Fibroblast of skin of left quadriceps (primary cell): ENCODE measurements at regions not wholly inside any gene's neighbourhood (a gene's known extent, or its start where the extent isn't known, plus 50 kb on each side); places are given as distances from the start of the nearest gene placed in this dataset.
"Not testable (repeated sequence)": the region's sequence is repeated elsewhere in the genome, so short reads cannot be mapped to it uniquely, and the experiment has no call there.

Experiments
- DNase-seq, 2 experiments: peaks; one replicate each; pipeline ENCODE4 v3.0.0-alpha.2; 2013; ENCODE audit warnings: low read depth in 2 of 2

DNA sequence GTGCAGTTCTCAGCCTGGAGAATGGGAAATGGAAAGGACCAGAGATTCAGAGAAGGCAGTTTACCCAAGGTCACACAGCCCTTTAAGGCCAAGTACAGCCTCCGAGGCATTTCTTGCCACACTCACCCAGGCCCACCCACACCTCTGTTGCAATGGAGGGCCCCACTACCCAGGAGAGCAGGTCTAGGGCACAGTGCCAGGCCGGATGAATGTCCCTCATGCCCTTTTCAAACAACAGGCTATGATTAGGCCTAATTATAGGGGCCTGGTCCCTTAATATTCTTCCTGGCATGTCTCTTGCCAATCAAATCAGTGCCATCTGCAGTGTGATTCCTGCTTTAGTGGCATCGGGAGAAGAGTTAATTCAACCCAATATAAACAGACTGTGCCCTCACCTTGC is 195.3 kb downstream of the KLRB1 start:
- DNase-seq: not testable (repeated sequence)

- DNase-seq: not testable (repeated sequence)
These were observed 196.0 kb downstream of the KLRB1 start for GRCh38 chr12:9411616-9412268.

DNA sequence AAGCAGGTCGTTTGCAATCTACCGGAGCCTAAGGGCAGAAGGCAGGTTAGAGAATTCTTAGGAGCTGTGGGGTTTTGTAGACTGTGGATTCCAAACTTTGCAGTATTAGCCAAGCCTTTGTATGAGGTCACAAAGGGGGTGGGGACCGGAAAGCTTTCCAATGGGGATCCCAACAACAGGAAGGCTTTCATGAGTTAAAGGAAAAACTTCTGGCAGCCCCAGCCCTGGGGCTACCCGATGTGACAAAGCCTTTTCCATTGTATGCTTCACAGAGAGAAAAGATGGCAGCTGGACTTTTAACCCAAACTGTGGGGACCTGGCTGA is 199.2 kb upstream of the PZP start:
- DNase-seq: not testable (repeated sequence)

DNA sequence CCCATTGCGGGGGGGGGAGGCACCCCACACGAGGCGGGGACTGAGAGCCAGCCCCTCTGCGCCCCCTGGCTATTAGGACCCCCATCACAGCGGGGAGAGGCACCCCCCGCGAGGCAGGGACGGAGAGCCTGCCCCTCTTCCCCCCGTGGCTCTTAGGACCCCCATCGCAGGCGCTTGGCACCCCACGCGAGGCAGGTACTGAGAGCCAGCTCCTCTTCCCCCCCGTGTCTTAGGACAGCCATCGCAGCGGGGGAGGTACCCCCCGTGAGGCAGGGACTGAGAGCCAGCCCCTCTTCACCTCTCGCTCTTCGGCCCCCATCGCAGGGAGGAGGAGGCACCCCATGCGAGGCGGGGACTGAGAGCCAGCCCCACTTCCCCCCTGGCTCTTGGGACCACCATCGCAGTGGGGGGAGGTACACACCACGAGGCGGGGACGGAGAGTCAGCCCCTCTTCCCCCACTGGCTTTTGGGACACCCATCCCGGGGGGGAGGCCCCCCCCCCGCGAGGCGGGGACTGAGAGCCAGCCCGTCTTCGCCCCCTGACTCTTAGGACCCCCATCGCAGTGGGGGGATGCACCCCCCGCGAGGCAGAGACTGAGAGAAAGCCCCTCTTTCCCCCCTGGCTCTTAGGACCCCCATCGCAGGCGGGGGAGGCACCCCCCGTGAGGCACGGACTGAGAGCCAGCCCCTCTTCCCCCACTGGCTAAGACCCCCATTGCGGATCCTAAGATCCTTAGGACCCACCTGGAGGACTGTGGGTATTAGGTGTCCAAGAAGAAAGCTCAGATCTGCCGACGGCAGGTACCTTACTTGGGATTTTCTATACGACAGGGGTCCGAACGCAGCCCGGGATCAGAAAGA is 198.6 kb upstream of the PZP start:
- no peak for DNase-seq

- no peak for DNase-seq
These were observed 197.8 kb upstream of the PZP start for GRCh38 chr12:9405886-9406563.

DNA sequence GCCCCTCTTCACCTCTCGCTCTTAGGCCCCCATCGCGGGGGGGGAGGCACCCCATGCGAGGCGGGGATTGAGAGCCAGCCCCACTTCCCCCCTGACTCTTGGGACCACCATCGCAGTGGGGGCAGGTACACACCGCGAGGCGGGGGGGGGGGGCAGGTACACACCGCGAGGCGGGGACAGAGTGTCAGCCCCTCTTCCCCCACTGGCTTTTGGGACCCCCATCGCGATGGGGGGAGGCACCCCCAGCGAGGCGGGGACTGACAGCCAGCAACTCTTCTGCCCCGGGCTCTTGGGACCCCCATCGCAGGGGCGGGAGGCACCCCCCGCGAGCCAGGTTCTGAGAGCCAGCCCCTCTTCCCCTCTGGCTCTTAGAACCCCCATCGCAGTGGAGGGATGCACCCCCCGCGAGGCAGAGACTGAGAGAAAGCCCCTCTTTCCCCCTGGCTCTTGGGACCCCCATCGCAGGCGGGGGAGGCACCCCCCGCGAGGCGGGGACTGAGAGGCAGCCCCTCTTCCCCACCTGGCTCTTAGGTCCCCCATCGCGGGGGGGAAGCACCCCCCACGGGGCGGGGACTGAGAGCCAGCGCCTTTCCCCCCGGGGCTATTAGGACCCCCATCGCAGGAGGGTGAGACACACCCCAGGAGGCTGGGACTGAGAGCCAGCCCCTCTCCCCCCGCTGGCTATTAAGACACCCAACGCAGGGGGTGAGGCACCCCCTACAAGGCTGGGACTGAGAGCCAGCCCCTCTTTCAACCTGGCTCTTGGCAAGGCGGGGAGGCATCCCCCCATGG is 196.5 kb upstream of the PZP start:
- DNase-seq: no peak

- DNase-seq: no peak
These were observed 195.8 kb upstream of the PZP start for GRCh38 chr12:9404031-9404430.

DNA sequence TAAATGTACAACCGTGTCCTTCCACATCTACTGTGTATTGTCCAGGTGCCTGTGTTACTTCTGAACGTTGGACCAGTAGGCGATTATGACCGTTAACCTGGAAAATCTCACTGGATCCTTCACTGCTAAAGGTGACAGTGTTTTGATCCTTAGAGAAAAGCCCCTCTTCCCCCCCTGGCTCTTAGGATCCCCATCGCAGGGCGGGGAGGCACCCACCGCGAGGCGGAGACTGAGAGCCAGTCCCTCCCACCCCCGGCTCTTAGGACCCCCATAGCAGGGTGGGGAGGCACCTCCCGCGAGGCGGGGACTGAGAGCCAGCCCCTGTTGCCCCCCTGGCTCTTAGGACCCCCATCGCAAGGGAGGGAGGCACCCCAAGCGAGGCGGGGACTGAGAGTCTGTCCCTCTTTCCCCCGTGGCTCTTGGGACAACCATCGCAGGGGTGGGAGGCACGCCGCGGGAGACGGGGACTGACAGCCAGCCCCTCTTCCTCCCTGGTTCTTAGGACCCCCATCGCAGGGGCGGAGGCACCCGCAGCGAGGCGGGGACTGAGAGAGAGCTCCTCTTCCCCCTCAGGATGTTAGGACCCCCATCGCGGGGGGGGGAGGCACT is 194.3 kb upstream of the PZP start:
- DNase-seq: not testable (repeated sequence)

DNA sequence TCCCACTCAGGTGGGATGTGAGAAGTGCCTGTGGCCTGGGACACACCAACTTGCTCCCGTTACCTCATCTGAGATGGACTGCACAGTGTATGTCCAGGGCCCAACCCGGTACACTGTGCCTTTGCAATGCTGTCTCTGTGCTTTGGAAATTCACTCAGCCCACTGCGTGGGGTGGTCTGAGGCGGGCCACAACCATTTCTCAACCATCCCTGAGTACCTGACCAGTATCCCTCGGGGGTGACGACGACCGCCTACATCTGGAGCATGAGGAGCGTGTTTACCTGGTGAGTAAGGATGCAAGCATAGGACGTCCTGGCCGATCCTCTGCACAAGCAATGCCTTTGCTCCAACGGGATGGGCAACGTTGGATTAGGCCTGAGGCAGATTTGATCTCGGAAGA is 188.2 kb upstream of the PZP start:
- not testable (repeated sequence) for DNase-seq

DNA sequence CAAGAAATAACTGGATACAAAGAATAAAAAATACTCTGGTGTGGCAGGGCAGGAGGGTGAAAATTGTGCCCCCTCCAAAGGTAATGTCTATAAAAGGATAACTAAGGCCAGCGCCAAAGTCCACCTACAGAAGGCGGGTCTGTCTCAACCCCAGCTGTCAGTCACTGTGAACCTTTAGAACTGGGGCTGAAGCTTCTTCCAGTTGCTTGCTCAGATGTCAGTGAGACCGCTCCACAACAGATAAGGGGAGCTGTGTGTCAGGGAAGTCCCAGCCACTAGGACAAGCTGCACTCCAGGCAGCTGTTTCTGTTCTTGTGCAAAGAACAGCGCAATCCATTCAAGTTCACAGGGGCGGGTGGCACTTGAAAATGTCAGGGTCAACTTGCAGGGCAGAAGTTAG is 187.0 kb upstream of the PZP start:
- DNase-seq: not testable (repeated sequence)

DNA sequence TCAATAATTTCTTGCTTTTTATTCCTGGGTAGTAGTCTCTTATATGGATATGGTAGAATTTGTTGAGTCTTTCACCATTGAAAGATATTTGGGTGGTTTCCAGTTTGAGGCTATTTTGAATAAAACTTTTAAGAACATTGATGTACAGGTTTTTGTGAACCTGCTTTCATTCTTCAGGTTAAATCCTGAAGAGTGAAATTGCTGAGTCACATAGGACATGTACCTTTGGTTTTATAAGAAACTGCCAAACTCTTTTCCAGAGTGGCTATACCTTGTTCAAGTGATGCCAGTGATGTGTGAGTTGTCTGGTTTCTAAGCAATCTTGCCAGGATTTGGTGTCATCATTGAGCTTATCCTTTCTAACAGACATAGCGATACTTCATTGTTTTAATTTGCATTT is 184.6 kb upstream of the PZP start:
- no peak for DNase-seq

DNA sequence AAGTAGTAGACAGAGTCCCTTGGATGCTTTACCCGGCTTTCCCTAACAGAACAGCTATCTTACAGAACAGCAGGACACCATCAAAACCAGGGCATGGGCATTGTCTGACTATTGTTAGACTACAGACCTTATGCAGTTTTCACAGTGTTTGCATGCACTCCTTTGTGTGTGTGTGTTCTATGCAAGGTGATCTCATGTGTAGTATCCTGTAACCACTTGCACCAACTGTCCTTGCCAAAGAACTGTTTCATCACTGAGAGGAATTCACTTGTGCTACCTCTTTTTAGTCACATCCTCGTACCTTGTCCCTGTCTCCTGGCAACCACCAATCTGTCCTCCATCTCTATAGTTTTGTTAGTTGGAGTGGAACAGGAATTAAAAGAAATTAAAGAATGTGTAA is 183.6 kb upstream of the PZP start:
- no peak for DNase-seq

DNA sequence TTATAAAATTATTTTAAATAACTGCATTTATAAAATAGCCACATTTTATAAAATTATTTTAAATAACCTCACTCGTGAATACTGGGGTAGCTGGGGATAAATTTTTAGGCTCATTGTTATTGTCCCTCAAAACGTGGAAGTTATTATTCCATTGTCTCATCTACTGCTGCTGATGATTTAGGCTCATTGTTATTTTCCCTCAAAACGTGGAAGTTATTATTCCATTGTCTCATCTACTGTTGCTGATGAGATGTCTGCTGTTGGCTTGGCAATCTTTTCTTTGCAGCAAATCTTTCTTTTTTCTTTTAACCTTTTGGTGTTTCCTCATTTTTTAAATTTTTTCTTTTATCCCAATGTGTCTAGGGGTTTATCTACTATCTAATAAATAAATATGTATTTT is 182.6 kb upstream of the PZP start:
- no peak for DNase-seq

DNA sequence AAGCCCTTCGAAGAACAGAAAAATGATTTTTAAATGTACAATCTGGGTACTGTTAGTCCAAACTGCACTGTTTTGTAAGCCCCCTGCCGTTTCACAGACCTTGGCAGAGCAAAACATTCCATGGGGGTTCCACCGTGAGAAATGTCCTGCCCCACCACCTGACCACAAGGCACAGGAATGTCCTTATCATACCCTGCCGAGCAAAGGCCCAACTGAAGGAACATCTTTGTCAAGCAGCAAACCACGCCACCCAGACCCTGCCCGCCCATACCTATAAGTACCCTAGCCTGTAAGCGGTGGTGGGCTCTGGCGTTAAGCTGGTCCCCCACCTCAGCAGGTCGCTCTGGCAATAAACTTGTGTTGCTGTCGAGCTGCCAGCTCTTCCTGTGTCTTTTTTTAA is 181.6 kb upstream of the PZP start:
- no peak for DNase-seq

GRCh38 chr12:9388379-9388778 is 180.2 kb upstream of the PZP start:
- no peak for DNase-seq

DNA sequence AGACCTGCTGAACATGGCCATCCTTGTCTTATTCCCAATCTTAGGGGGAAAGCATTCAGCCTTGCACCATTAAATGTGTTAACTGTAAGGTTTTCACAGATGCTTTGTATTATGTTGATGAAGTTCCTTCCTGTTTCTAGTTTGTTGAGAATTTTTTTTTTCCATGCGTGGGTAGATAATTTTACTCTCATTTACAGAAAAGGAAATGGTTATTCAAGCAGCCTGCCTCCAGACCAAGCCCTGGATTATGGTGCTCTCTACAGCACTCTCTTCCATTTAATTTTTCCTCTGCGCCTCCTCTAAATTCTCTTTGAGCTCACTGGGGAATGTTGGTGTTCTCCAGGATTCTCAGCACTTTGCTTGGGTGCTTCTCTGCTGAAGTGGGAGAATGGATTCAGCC is 179.3 kb upstream of the PZP start:
- DNase-seq: no peak

DNA sequence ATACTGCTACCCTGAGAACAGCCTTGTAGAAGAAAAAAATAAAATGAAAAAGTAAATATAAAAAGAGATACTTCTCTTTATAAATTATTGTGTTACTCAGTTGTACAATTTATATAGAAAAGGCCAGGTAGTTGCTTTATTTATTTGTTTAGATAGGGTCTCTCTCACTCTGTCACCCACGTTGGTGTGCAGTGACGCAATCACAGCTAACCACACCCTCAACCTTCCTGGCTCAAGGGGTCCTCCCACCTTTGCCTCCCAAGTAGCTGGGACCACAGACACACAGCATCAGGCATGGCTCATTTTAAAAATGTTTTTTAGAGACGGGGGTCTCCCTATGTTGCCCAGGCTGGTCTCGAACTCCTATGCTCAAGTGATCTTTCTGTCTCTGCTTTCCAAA is 175.4 kb upstream of the PZP start:
- DNase-seq: no peak

- no peak for DNase-seq
These were observed 173.4 kb upstream of the PZP start for GRCh38 chr12:9381619-9382018.

DNA sequence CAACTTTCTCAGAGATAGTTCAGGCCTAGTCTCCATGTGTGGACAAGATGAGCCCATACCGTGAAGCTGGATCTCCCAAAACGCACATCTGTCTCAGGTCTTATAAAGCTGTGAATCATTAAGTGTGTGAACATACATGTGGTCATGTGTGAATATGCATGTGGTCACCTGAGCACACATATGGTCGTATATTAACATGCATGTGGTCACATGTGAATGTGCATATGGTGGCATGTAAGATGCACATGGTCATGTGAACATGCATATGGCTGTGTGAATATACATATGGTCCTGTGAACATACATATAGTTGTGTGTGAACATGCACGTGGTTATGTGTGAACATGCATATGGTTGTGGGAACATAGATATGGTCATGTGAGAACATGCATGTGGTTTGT is 172.5 kb upstream of the PZP start:
- no peak for DNase-seq

DNA sequence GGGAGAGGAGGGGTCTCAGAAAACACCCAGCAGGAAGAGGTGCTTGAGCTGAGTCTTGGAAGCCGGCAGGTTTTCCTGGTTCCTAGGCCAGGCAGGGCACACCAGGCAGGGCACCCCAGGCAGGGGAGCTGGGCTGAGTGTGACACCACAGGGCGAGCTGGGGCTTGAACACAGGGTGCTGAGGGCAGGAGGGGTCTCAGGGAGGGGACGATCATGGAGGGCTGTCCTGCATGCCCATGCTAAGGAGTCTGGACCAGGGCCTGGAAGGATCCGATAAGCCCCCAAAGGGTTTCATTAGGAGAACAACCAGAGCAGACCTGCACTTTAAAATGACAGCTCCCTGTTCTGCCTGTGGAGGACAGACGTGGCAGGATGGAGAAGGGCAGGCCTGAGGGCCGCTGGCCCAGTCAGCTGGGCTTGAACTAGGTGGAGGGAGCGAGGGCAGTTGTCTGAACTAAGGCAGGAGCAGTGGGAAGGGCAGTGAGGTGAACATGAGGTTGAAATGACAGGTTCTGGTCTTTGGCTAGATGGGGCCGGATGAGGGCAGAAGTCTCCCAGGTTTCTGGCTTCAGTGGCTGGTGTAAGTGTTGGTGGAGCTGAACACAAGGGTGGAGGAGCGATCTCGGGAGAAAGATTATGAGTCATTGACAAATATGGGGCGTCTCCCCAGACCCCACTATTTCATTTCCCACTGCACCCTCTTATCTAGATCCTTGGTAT is 171.0 kb upstream of the PZP start:
- no peak for DNase-seq

GRCh38 chr12:9378430-9378835 is 170.2 kb upstream of the PZP start:
- no peak for DNase-seq
